Endothelial cell of umbilical vein (primary cell): ENCODE measurements at regions not wholly inside any gene's neighbourhood (a gene's known extent, or its start where the extent isn't known, plus 50 kb on each side); places are given as distances from the start of the nearest gene placed in this dataset.

Experiments
- CTCF ChIP-seq, 2 donors: IDR thresholded peaks; 1 replicate in 1 of 2; 2 replicates in 1 of 2; pipeline ENCODE4 v1.5.1; 2011; ENCODE audit warnings: low read length in 2 of 2, mild to moderate bottlenecking in 2 of 2, moderate library complexity in 2 of 2, control low read depth in 1 of 2, inconsistent platforms in 1 of 2, low read depth in 1 of 2; ENCODE audit not compliant: insufficient read depth in 1 of 2; ENCODE audit errors: extremely low read depth in 1 of 2
- MYC ChIP-seq: IDR thresholded peaks from one replicate; pipeline ENCODE4 v1.6.1; 2011; ENCODE audit warnings: mild to moderate bottlenecking, low read depth, low read length
- POLR2A ChIP-seq: IDR thresholded peaks from 2 replicates; pipeline ENCODE4 v1.6.1; 2012; ENCODE audit warnings: low read depth, mild to moderate bottlenecking, control low read depth, low read length

- TF ChIP-seq MYC (no peak), POLR2A (no peak), CTCF (IDR thresholded peaks at IDR 0.05; ENCODE audit: extremely low read depth in 1 of 2, insufficient read depth in 1 of 2, low read depth in 1 of 2, low read length in 2 of 2) (no peak)
These were observed 91.5 kb upstream of the SMNDC1 start for GRCh38 chr10:110396284-110396651.
